Liver (tissue), 3 donors: ENCODE measurements at regions not wholly inside any gene's neighbourhood (a gene's known extent, or its start where the extent isn't known, plus 50 kb on each side); places are given as distances from the start of the nearest gene placed in this dataset.

ENCODE experiments used
- CTCF ChIP-seq: fragments of 150-350 bp; IDR thresholded peaks from 2 replicates; pipeline ENCODE4 v1.5.1; 2017; ENCODE audit warnings: improper control_type of control experiment, low read depth, low read length; ENCODE audit not compliant: missing input control
- HNF4G ChIP-seq: IDR thresholded peaks from 2 replicates; pipeline ENCODE4 v1.6.1; 2016; ENCODE audit warnings: antibody characterized with exemption
- YY1 ChIP-seq: IDR thresholded peaks from 2 replicates; pipeline ENCODE4 v1.6.1; 2016; ENCODE audit warnings: antibody characterized with exemption, mild to moderate bottlenecking
- donor health status: healthy.
- donor health status: healthy.

- TF ChIP-seq HNF4G, result no peak
- TF ChIP-seq CTCF, result no peak
- TF ChIP-seq YY1, result no peak
These were observed 107.9 kb upstream of the EEF2KMT start for GRCh38 chr16:5205361-5206040.
